Right lobe of liver (tissue), 6 donors: ENCODE measurements at regions not wholly inside any gene's neighbourhood (a gene's known extent, or its start where the extent isn't known, plus 50 kb on each side); places are given as distances from the start of the nearest gene placed in this dataset.
A peak's percentile ranks its signal among the peaks of the same experiment; 100 is the strongest.

ENCODE experiments used
- ATAC-seq, 4 donors: fragments of 200-7000 bp; cut with Tn5 transposase; one replicate each; pipeline ENCODE4 v1.9.1; 2020; ENCODE audit warnings: mild to moderate bottlenecking in 4 of 4, moderate library complexity in 4 of 4
- DNase-seq, 3 donors: peaks; one replicate each; pipeline ENCODE4 v3.0.0-alpha.2; 2020
- H3K27ac ChIP-seq, 3 donors: fragments of 200-600 bp; one replicate each; pipeline ENCODE4 v1.8.0; 2022
- H3K27me3 ChIP-seq, 2 donors: fragments of 200-600 bp; one replicate each; pipeline ENCODE4 v1.8.0; 2022
- H3K36me3 ChIP-seq, 4 donors: fragments of 200-600 bp; sonication (generic) in 1 of 4; one replicate each; pipeline versions ENCODE4 v1.5.1 to v1.8.0; 2017 to 2022; ENCODE audit warnings: control low read depth in 1 of 4
- H3K4me1 ChIP-seq, 4 donors: fragments of 200-600 bp; sonication (generic) in 1 of 4; one replicate each; pipeline versions ENCODE4 v1.5.1 to v1.8.0; 2017 to 2022; ENCODE audit warnings: control low read depth in 1 of 4
- H3K4me3 ChIP-seq, 3 donors: fragments of 200-600 bp; one replicate each; pipeline ENCODE4 v1.8.0; 2022
- H3K9me3 ChIP-seq, 4 donors: fragments of 200-600 bp; sonication (generic) in 1 of 4; one replicate each; pipeline versions ENCODE4 v1.5.1 to v1.8.0; 2017 to 2022; ENCODE audit warnings: control low read depth in 1 of 4
- CTCF ChIP-seq, 4 donors: fragments of 200-600 bp in 3 of 4; fragments of 450-650 bp in 1 of 4; IDR thresholded peaks; one replicate each; pipeline versions ENCODE4 v1.5.1 to v1.8.0; 2016 to 2022; ENCODE audit warnings: antibody characterized with exemption in 4 of 4, mild to moderate bottlenecking in 2 of 4
- POLR2A ChIP-seq: fragments of 450-650 bp; IDR thresholded peaks from one replicate; pipeline ENCODE4 v1.6.1; 2017; ENCODE audit warnings: antibody characterized with exemption, mild to moderate bottlenecking
- WGBS: methylation state at CpG from one replicate; pipeline ENCODE4 v1.1.6; 2018; ENCODE audit warnings: low coverage, low lambda C conversion rate; ENCODE audit not compliant: insufficient coverage; ENCODE audit errors: missing lambda C conversion rate; 5-methylcytosine and 5-hydroxymethylcytosine counted together
- intact Hi-C, 2 donors: fragments of 100-400 bp; cut with DNase I; formaldehyde crosslinking; loops; one replicate each; pipeline versions ENCODE4 v1.11.2 to v1.14.1; 2022
- donor health status: DM: no; HTN: yes; CAD: no.
- donor health status: DM: no; HTN: no; CAD: no.
- donor health status: DM: no; HTN: no; CAD: no.
- donor health status: DM: no; HTN: yes; CAD: no.
- donor health status: DM: no; HTN: yes; CAD: no.

GRCh38 chr15:66900586-66901310, 164.7 kb upstream of the SMAD3 start:
- no peak for TF ChIP-seq POLR2A
- TF ChIP-seq CTCF (IDR thresholded peaks at IDR 0.05), result no peak
- Histone ChIP-seq H3K36me3 (no peaks in the 10 kb centered on the region), H3K9me3 (no peaks in the 10 kb centered on the region), H3K27ac (no peak overlapping the region), H3K27me3 (no peaks in the 10 kb centered on the region), H3K4me3 (no peak overlapping the region), H3K4me1 (no peaks in the 10 kb centered on the region)
- no peak for ATAC-seq
- peak in 1 of 3 donors; percentile 26 for DNase-seq
- 93% methylated on average over 3 of the region's 14 CpGs for WGBS
- intact Hi-C loops, result no loop called here

- Histone ChIP-seq H3K4me1 (no peaks in the 10 kb centered on the region), H3K9me3 (no peaks in the 10 kb centered on the region), H3K36me3 (no peaks in the 10 kb centered on the region), H3K27ac (no peak overlapping the region), H3K27me3 (no peaks in the 10 kb centered on the region), H3K4me3 (no peak overlapping the region)
- DNase-seq (peak in 1 of 3 donors; percentile 24), ATAC-seq (peak in 1 of 4 donors; percentile 41)
- intact Hi-C loops, result no loop called here
- no peak for TF ChIP-seq CTCF (IDR thresholded peaks at IDR 0.05)
- 74% methylated on average over 4 of the region's 6 CpGs for WGBS
These were observed 163.9 kb upstream of the SMAD3 start for GRCh38 chr15:66901336-66902100.

GRCh38 chr15:66905185-66905584, 160.2 kb upstream of the SMAD3 start:
- intact Hi-C loops, result no loop called here
- Histone ChIP-seq H3K9me3 (no peaks in the 10 kb centered on the region), H3K4me1 (no peaks in the 10 kb centered on the region), H3K27me3 (no peaks in the 10 kb centered on the region), H3K4me3 (no peak overlapping the region), H3K36me3 (no peaks in the 10 kb centered on the region), H3K27ac (no peak overlapping the region)
- peak in 1 of 3 donors; percentile 11 for DNase-seq
- ATAC-seq, result no peak
- 100% methylated on average over 2 of the region's 2 CpGs for WGBS
- TF ChIP-seq POLR2A (no peak), CTCF (IDR thresholded peaks at IDR 0.05) (no peak)

- no peaks in the 10 kb centered on the region for H3K9me3 ChIP-seq
- no peak overlapping the region for H3K4me3 ChIP-seq
- H3K27me3 ChIP-seq, result no peaks in the 10 kb centered on the region
- DNase-seq, result peak in 1 of 3 donors; percentile 3
- no peak for TF ChIP-seq CTCF (IDR thresholded peaks at IDR 0.05)
- TF ChIP-seq POLR2A, result no peak
- 100% methylated on average over 2 of the region's 2 CpGs for WGBS
- intact Hi-C loops, result no loop called here
- no peaks in the 10 kb centered on the region for H3K4me1 ChIP-seq
- H3K36me3 ChIP-seq, result no peaks in the 10 kb centered on the region
- ATAC-seq, result no peak
- H3K27ac ChIP-seq, result no peak overlapping the region
These were observed 159.4 kb upstream of the SMAD3 start for GRCh38 chr15:66905954-66906353.
